HepG2 (cell line): ENCODE measurements at regions not wholly inside any gene's neighbourhood (a gene's known extent, or its start where the extent isn't known, plus 50 kb on each side); places are given as distances from the start of the nearest gene placed in this dataset.

Experiments used
- ATAC-seq: fragments of 200-7000 bp; cut with Tn5 transposase; 3 replicates; pipeline ENCODE4 v1.9.1; 2020; ENCODE audit warnings: mild to moderate bottlenecking, moderate library complexity
- BruUV-seq: library from RNA; stranded (reverse); fragments of 400-500 nt; replicated peaks from 2 replicates; lab custom pipeline; 2021; lab: Mats Ljungman, UMichigan
- CTCF ChIA-PET: fragments of 300-600 bp; formaldehyde crosslinking; extraction: SDS; loops from one replicate; lab custom pipeline; 2021; ENCODE audit warnings: low total read pairs, inconsistent platforms, low intra/inter-chr PET ratio; lab: Yijun Ruan, JAX
- POLR2A ChIA-PET: fragments of 350-600 bp; sonication (Branson Sonifier 250); formaldehyde crosslinking; loops from one replicate; lab custom pipeline; 2020; ENCODE audit warnings: antibody characterized with exemption, inconsistent platforms; lab: Yijun Ruan, JAX
- DNase-seq: peaks from one replicate; pipeline ENCODE4 v3.0.0-alpha.2; 2015; ENCODE audit warnings: low spot score
- FAIRE-seq: peaks from 3 replicates; lab custom pipeline; 2011; peaks lifted over from hg19 to GRCh38; lab: Jason Lieb, UNC
- H2AFZ ChIP-seq: one replicate; pipeline ENCODE4 v1.6.1; 2011; ENCODE audit warnings: low read length, inconsistent platforms
- H3K27ac ChIP-seq: fragments of 300-600 bp; 3 replicates; pipeline ENCODE4 v1.8.0; 2011; ENCODE audit warnings: mixed run types, mild to moderate bottlenecking, mixed read lengths, low read length, inconsistent platforms; ENCODE audit not compliant: insufficient read depth; ENCODE audit errors: extremely low read length
- H3K27me3 ChIP-seq, 2 experiments: fragments of 200-600 bp in 1 of 2; 2 replicates in 1 of 2; 3 replicates in 1 of 2; pipeline versions ENCODE4 v1.6.0 to v1.8.0; 2011; ENCODE audit warnings: low read length in 2 of 2, mild to moderate bottlenecking in 2 of 2, moderate library complexity in 2 of 2, inconsistent platforms in 1 of 2; ENCODE audit not compliant: insufficient read depth in 2 of 2, control insufficient read depth in 1 of 2
- H3K36me3 ChIP-seq, 2 experiments: fragments of 200-600 bp in 1 of 2; replicated peaks in 1 of 2; 2 replicates in 1 of 2; 3 replicates in 1 of 2; pipeline versions ENCODE4 v1.5.1 to v1.8.0; 2011; ENCODE audit warnings: low read length in 2 of 2, inconsistent platforms in 1 of 2; ENCODE audit not compliant: insufficient read depth in 2 of 2, control insufficient read depth in 1 of 2
- H3K4me1 ChIP-seq: 2 replicates; pipeline ENCODE4 v1.5.1; 2012; ENCODE audit warnings: low read length, inconsistent platforms; ENCODE audit not compliant: insufficient read depth
- H3K4me2 ChIP-seq: 2 replicates; pipeline ENCODE4 v1.6.0; 2011; ENCODE audit warnings: low read depth, low read length, inconsistent platforms
- H3K4me3 ChIP-seq, 3 experiments: fragments of 200-600 bp in 1 of 3; sonication (generic), shearing (Covaris generic) in 1 of 3; replicated peaks in 1 of 3; 2 replicates each; pipeline ENCODE4 v1.5.1; 2011 to 2016; ENCODE audit warnings: low read length in 3 of 3, inconsistent platforms in 2 of 3, low read depth in 2 of 3, mild to moderate bottlenecking in 2 of 3, control low read depth in 1 of 3, mixed read lengths in 1 of 3; ENCODE audit not compliant: insufficient read depth in 1 of 3
- H3K79me2 ChIP-seq: one replicate; pipeline ENCODE4 v1.6.1; 2011; ENCODE audit warnings: low read length, inconsistent platforms; ENCODE audit not compliant: insufficient read depth
- H3K9ac ChIP-seq: 2 replicates; pipeline ENCODE4 v1.6.0; 2011; ENCODE audit warnings: mild to moderate bottlenecking, low read depth, low read length, inconsistent platforms; ENCODE audit not compliant: insufficient read depth
- H3K9me3 ChIP-seq: 2 replicates; pipeline ENCODE4 v1.5.1; 2012; ENCODE audit warnings: mild to moderate bottlenecking, low read length
- H4K20me1 ChIP-seq: 2 replicates; pipeline ENCODE4 v1.6.0; 2011; ENCODE audit warnings: inconsistent platforms, mild to moderate bottlenecking, low read length, moderate library complexity; ENCODE audit not compliant: insufficient read depth
- CENPBD1 ChIP-seq: sonication (generic); formaldehyde crosslinking; IDR thresholded peaks from 2 replicates; pipeline ENCODE4 v1.8.0; 2022; ENCODE audit warnings: missing genetic modification reagents, low read depth, mild to moderate bottlenecking, borderline replicate concordance
- IRX3 ChIP-seq: sonication (generic); formaldehyde crosslinking; IDR thresholded peaks from 2 replicates; pipeline ENCODE4 v1.8.1; 2023; ENCODE audit warnings: mild to moderate bottlenecking, low read depth, missing genetic modification reagents, borderline replicate concordance
- SCMH1 ChIP-seq: sonication (generic); formaldehyde crosslinking; IDR thresholded peaks from 2 replicates; pipeline ENCODE4 v1.9.0; 2021; ENCODE audit warnings: missing genetic modification reagents, mild to moderate bottlenecking, borderline replicate concordance
- ZBTB8A ChIP-seq: sonication (generic); formaldehyde crosslinking; IDR thresholded peaks from 2 replicates; pipeline ENCODE4 v1.4.0; 2020; ENCODE audit warnings: mild to moderate bottlenecking, low read depth, missing genetic modification reagents, borderline replicate concordance
- ZNF296 ChIP-seq: sonication (generic); formaldehyde crosslinking; conservative IDR thresholded peaks from 2 replicates; pipeline ENCODE4 v1.5.0; 2020; ENCODE audit warnings: mild to moderate bottlenecking, missing genetic modification reagents
- ZNF549 ChIP-seq: sonication (generic); formaldehyde crosslinking; IDR thresholded peaks from 2 replicates; pipeline ENCODE4 v1.5.0; 2020; ENCODE audit warnings: missing genetic modification reagents
- ZNF646 ChIP-seq: sonication (generic); formaldehyde crosslinking; IDR thresholded peaks from 2 replicates; pipeline ENCODE4 v1.9.0; 2021; ENCODE audit warnings: mild to moderate bottlenecking, missing genetic modification reagents
- ZNF678 ChIP-seq: sonication (generic); formaldehyde crosslinking; IDR thresholded peaks from 2 replicates; pipeline ENCODE4 v1.4.0; 2020; ENCODE audit warnings: mild to moderate bottlenecking, missing genetic modification reagents
- WGBS: methylation state at CpG from one replicate; pipeline ENCODE4 v1.1.6; 2017; ENCODE audit warnings: low lambda C conversion rate; 5-methylcytosine and 5-hydroxymethylcytosine counted together
- in situ Hi-C: cut with HindIII; loops from 2 replicates; pipeline ENCODE4 v1.10.0; 2017; ENCODE audit warnings: low pct_unique_long_range_greater_than_20kb; ENCODE audit not compliant: extremely low pct_ligation_motif_present
- intact Hi-C: fragments of 100-400 bp; cut with micrococcal nuclease; formaldehyde crosslinking; loops from one replicate; pipeline ENCODE4 v1.10.0; 2022; ENCODE audit not compliant: unreplicated experiment

- CTCF ChIA-PET = no interaction called here
- 4% methylated on average over 7 of the region's 7 CpGs for WGBS
- no peak overlapping the region for H3K4me3 ChIP-seq
- H3K79me2 ChIP-seq = no peaks in the 10 kb centered on the region
- in situ Hi-C loops (no loop called here), intact Hi-C loops (no loop called here)
- no peaks in the 10 kb centered on the region for H3K4me1 ChIP-seq
- DNase-seq = no peak
- ATAC-seq = no peak
- H2AFZ ChIP-seq = no peak overlapping the region
- FAIRE-seq = no peak
- POLR2A ChIA-PET = no interaction called here
- no peak overlapping the region for H3K27ac ChIP-seq
- no peak overlapping the region for H3K4me2 ChIP-seq
- H3K9me3 ChIP-seq = no peaks in the 10 kb centered on the region
- no peaks in the 10 kb centered on the region for H3K27me3 ChIP-seq
- H3K36me3 ChIP-seq = no peaks in the 10 kb centered on the region
- no TSS peak for BruUV-seq
- H4K20me1 ChIP-seq = no peaks in the 10 kb centered on the region
- H3K9ac ChIP-seq = no peak overlapping the region
- TF ChIP-seq ZNF296 (CRISPR knock-in tag) (no peak), ZNF549 (CRISPR knock-in tag) (no peak), IRX3 (CRISPR knock-in tag) (no peak), ZBTB8A (CRISPR knock-in tag) (no peak)
Observed at GRCh38 chr13:90008707-90009149, 1338.8 kb upstream of the MIR17HG start.

GRCh38 chr13:90014038-90014437, 1333.4 kb upstream of the MIR17HG start:
- Histone ChIP-seq H3K36me3 (no peaks in the 10 kb centered on the region), H3K9ac (no peak overlapping the region), H2AFZ (no peak overlapping the region), H3K79me2 (no peaks in the 10 kb centered on the region), H4K20me1 (no peaks in the 10 kb centered on the region), H3K9me3 (peaks cover 8% of the 10 kb centered on the region), H3K27ac (no peak overlapping the region), H3K4me1 (no peaks in the 10 kb centered on the region), H3K4me2 (no peak overlapping the region), H3K4me3 (no peak overlapping the region), H3K27me3 (no peaks in the 10 kb centered on the region)
- BruUV-seq = no TSS peak
- FAIRE-seq (no peak), DNase-seq (no peak), ATAC-seq (no peak)
- ChIA-PET CTCF (no interaction called here), POLR2A (no interaction called here)
- in situ Hi-C loops = no loop called here
- TF ChIP-seq ZNF646 = no peak
- no peak for TF ChIP-seq CENPBD1 (CRISPR knock-in tag)
- no peak for TF ChIP-seq ZNF678 (CRISPR knock-in tag)
- no peak for TF ChIP-seq SCMH1 (CRISPR knock-in tag)
- intact Hi-C loops = no loop called here
- WGBS = 5% methylated on average over 1 of the region's 1 CpG
